MCF 10A (cell line): ENCODE measurements at regions not wholly inside any gene's neighbourhood (a gene's known extent, or its start where the extent isn't known, plus 50 kb on each side); places are given as distances from the start of the nearest gene placed in this dataset.

ENCODE experiments used
- BruUV-seq: library from RNA; stranded (reverse); fragments of 400-500 nt; replicated peaks from 2 replicates; lab custom pipeline; 2021; lab: Mats Ljungman, UMichigan
- CTCF ChIA-PET: fragments of 300-600 bp; sonication (Branson Sonifier 250); formaldehyde crosslinking; extraction: SDS; loops from one replicate; lab custom pipeline; 2021; ENCODE audit warnings: antibody characterized with exemption, inconsistent platforms; lab: Yijun Ruan, JAX
- POLR2A ChIA-PET: fragments of 300-600, 350-650 bp; sonication (Branson Sonifier 250); formaldehyde crosslinking; extraction: SDS; loops from one replicate; lab custom pipeline; 2020; ENCODE audit warnings: antibody characterized with exemption, inconsistent platforms; lab: Yijun Ruan, JAX
- DNase-seq: peaks from one replicate; pipeline ENCODE4 v3.0.0-alpha.2; 2018; ENCODE audit not compliant: unreplicated experiment
- H3K27ac Mint-ChIP-seq: one replicate; pipeline ENCODE4 v1.8.0; 2022; ENCODE audit warnings: mild to moderate bottlenecking, low read depth, mixed read lengths; ENCODE audit not compliant: unreplicated experiment
- H3K27me3 Mint-ChIP-seq: one replicate; pipeline ENCODE4 v1.8.0; 2022; ENCODE audit warnings: mixed read lengths; ENCODE audit not compliant: insufficient read depth, unreplicated experiment
- H3K36me3 Mint-ChIP-seq: one replicate; pipeline ENCODE4 v1.8.0; 2022; ENCODE audit warnings: mild to moderate bottlenecking, moderate library complexity, mixed read lengths; ENCODE audit not compliant: insufficient read depth, unreplicated experiment
- H3K4me1 Mint-ChIP-seq: one replicate; pipeline ENCODE4 v1.8.0; 2022; ENCODE audit warnings: mixed read lengths; ENCODE audit not compliant: insufficient read depth, unreplicated experiment
- H3K4me3 Mint-ChIP-seq: one replicate; pipeline ENCODE4 v1.8.0; 2022; ENCODE audit warnings: mild to moderate bottlenecking, moderate library complexity, mixed read lengths; ENCODE audit not compliant: unreplicated experiment
- H3K9me3 Mint-ChIP-seq: one replicate; pipeline ENCODE4 v1.8.0; 2022; ENCODE audit warnings: mixed read lengths; ENCODE audit not compliant: unreplicated experiment
- intact Hi-C: fragments of 100-400 bp; cut with micrococcal nuclease; formaldehyde crosslinking; loops from 2 replicates; pipeline ENCODE4 v1.14.1; 2022
- TF ChIP-seq, protein P1 (sequence below): fragments of 200-600 bp; IDR thresholded peaks from one replicate; pipeline ENCODE4 v1.8.0; 2022; ENCODE audit warnings: antibody characterized with exemption, mild to moderate bottlenecking; ENCODE audit not compliant: unreplicated experiment

DNA sequence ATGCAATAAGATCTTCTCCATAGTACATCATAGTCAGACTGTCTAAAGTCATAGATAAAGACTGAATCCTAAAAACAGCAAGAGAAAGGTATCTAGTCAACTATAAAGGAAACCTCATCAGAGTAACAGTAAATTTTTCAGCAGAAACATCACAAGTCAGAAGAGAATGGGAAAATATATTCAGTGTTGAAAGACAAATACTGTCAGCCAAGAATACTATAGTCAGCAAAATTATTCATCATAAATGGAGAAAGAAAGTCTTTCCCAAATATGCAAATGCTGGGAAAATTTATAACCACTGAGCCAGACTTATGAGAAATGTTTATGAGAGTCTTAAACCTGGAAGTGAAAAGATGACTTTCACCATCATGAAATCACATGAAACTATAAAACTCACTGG, 136.7 kb downstream of the KDR start:
- Mint-ChIP-seq H3K9me3 (peaks cover 37% of the 10 kb centered on the region), H3K27me3 (no peaks in the 10 kb centered on the region), H3K27ac (no peak overlapping the region), H3K36me3 (no peaks in the 10 kb centered on the region), H3K4me1 (no peaks in the 10 kb centered on the region), H3K4me3 (no peak overlapping the region)
- intact Hi-C loops: no loop called here
- no TSS peak for BruUV-seq
- TF ChIP-seq, protein P1, sequence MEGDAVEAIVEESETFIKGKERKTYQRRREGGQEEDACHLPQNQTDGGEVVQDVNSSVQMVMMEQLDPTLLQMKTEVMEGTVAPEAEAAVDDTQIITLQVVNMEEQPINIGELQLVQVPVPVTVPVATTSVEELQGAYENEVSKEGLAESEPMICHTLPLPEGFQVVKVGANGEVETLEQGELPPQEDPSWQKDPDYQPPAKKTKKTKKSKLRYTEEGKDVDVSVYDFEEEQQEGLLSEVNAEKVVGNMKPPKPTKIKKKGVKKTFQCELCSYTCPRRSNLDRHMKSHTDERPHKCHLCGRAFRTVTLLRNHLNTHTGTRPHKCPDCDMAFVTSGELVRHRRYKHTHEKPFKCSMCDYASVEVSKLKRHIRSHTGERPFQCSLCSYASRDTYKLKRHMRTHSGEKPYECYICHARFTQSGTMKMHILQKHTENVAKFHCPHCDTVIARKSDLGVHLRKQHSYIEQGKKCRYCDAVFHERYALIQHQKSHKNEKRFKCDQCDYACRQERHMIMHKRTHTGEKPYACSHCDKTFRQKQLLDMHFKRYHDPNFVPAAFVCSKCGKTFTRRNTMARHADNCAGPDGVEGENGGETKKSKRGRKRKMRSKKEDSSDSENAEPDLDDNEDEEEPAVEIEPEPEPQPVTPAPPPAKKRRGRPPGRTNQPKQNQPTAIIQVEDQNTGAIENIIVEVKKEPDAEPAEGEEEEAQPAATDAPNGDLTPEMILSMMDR: no peak
- DNase-seq: no peak
- ChIA-PET CTCF (interaction anchor here (0.7 to 3.2 kb wide), 3 partner anchors 16 to 196 kb away, joined by 3 to 18 read pairs (median 5); no protein-coding TSS in a partner anchor), POLR2A (no interaction called here)

GRCh38 chr4:54986095-54986846, 139.1 kb downstream of the KDR start:
- Mint-ChIP-seq H3K36me3 (no peaks in the 10 kb centered on the region), H3K9me3 (peaks cover 30% of the 10 kb centered on the region), H3K4me3 (no peak overlapping the region), H3K4me1 (no peaks in the 10 kb centered on the region), H3K27ac (no peak overlapping the region), H3K27me3 (no peaks in the 10 kb centered on the region)
- POLR2A ChIA-PET: no interaction called here
- DNase-seq: no peak
- intact Hi-C loops: no loop called here
- TF ChIP-seq, protein P1: no peak
- CTCF ChIA-PET: interaction anchor here (1.1 to 1.3 kb wide), 3 partner anchors 12 to 361 kb away, joined by 3 to 5 read pairs (median 4); no protein-coding TSS in a partner anchor
- no TSS peak for BruUV-seq

DNA sequence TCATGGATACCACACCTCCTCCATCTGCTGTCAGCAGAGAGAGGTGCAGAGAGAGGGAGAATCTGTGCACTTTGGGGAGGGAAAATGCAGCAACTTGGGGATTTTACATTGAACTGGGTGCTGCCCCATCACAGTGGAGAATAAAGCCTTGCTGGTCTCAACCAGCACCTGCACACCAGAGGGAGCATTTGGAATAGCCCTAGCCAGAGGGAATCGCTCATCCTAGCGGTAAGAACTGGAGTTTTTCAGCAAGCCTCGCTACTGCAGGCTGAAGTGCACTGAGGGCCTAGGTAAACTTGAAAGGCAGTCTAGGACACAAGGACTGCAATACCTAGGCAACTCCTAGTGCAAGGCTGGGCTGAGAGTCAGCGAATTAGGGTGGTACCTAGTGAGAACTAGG, 148.7 kb downstream of the KDR start:
- Mint-ChIP-seq H3K27me3 (no peaks in the 10 kb centered on the region), H3K36me3 (no peaks in the 10 kb centered on the region), H3K27ac (no peak overlapping the region), H3K4me3 (no peak overlapping the region), H3K9me3 (no peaks in the 10 kb centered on the region), H3K4me1 (peaks cover 5% of the 10 kb centered on the region)
- intact Hi-C loops: no loop called here
- POLR2A ChIA-PET: no interaction called here
- TF ChIP-seq, protein P1: no peak
- no peak for DNase-seq
- no TSS peak for BruUV-seq
- CTCF ChIA-PET: no interaction called here

DNA sequence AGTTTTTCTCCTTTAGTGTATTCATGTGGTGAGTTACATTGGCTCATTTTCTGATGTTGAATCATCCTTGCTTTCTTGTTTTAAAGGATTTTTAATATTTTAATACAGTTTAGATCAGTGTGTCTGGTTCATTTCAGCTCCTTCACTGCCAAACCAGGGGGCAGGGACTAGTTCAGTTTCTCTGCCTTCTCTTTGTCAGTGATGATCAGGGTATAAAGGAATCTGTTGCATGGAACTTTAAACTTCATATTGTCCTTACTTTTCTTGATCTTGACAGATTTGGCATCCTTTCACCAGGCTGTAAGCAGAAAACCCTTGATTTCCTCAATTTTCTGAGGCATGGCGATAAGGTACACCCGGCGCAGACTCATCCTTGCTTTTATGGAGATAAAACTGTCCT, 149.4 kb downstream of the KDR start:
- intact Hi-C loops: no loop called here
- no peak for DNase-seq
- Mint-ChIP-seq H3K36me3 (no peaks in the 10 kb centered on the region), H3K27me3 (no peaks in the 10 kb centered on the region), H3K4me1 (peaks cover 6% of the 10 kb centered on the region), H3K9me3 (no peaks in the 10 kb centered on the region), H3K4me3 (no peak overlapping the region), H3K27ac (no peak overlapping the region)
- POLR2A ChIA-PET: no interaction called here
- TF ChIP-seq, protein P1: no peak
- no TSS peak for BruUV-seq
- CTCF ChIA-PET: interaction anchor here (0.6 kb wide), 1 partner anchor 461 kb away, joined by 3 read pairs; no protein-coding TSS in a partner anchor
